HG02885 (cell line): ENCODE measurements at regions not wholly inside any gene's neighbourhood (a gene's known extent, or its start where the extent isn't known, plus 50 kb on each side); places are given as distances from the start of the nearest gene placed in this dataset.

ENCODE experiments used
- ATAC-seq: cut with Tn5 transposase; IDR thresholded peaks from one replicate; pipeline ENCODE4 v1.9.1; 2021; ENCODE audit warnings: mild to moderate bottlenecking; ENCODE audit not compliant: unreplicated experiment, poor library complexity

GRCh38 chr1:168911370-168911769 is 182.4 kb upstream of the DPT start:
- ATAC-seq, result no peak

- ATAC-seq, result no peak
These were observed 184.9 kb upstream of the DPT start for GRCh38 chr1:168913711-168914463.

- no peak for ATAC-seq
These were observed 188.3 kb upstream of the DPT start for GRCh38 chr1:168917309-168917708.

- ATAC-seq, result no peak
These were observed 188.7 kb upstream of the ATP1B1 start for GRCh38 chr1:168917796-168918195.

- ATAC-seq, result no peak
These were observed 187.4 kb upstream of the ATP1B1 start for GRCh38 chr1:168918860-168919741.

GRCh38 chr1:168920456-168921094 is 185.9 kb upstream of the ATP1B1 start:
- ATAC-seq, result no peak

- peak; percentile 59 for ATAC-seq
These were observed 184.9 kb upstream of the ATP1B1 start for GRCh38 chr1:168921629-168922028.

GRCh38 chr1:168923521-168924136 is 182.9 kb upstream of the ATP1B1 start:
- ATAC-seq, result no peak

- ATAC-seq, result no peak
These were observed 181.5 kb upstream of the ATP1B1 start for GRCh38 chr1:168924976-168925375.

- ATAC-seq, result no peak
These were observed 180.3 kb upstream of the ATP1B1 start for GRCh38 chr1:168926236-168926635.

GRCh38 chr1:168932539-168932938 is 174.0 kb upstream of the ATP1B1 start:
- ATAC-seq, result no peak

- ATAC-seq, result no peak
These were observed 173.2 kb upstream of the ATP1B1 start for GRCh38 chr1:168933141-168933805.

GRCh38 chr1:168939110-168939946 is 167.2 kb upstream of the ATP1B1 start:
- ATAC-seq, result no peak

GRCh38 chr1:168939947-168940223 is 166.6 kb upstream of the ATP1B1 start:
- no peak for ATAC-seq

- ATAC-seq, result no peak
These were observed 164.8 kb upstream of the ATP1B1 start for GRCh38 chr1:168941640-168942039.

- no peak for ATAC-seq
These were observed 164.3 kb upstream of the ATP1B1 start for GRCh38 chr1:168942165-168942564.

- ATAC-seq, result no peak
These were observed 160.6 kb upstream of the ATP1B1 start for GRCh38 chr1:168945870-168946269.

- ATAC-seq, result no peak
These were observed 159.4 kb upstream of the ATP1B1 start for GRCh38 chr1:168947041-168947440.

- ATAC-seq, result no peak
These were observed 156.8 kb upstream of the ATP1B1 start for GRCh38 chr1:168949672-168950071.
